BJ (cell line): ENCODE measurements at regions not wholly inside any gene's neighbourhood (a gene's known extent, or its start where the extent isn't known, plus 50 kb on each side); places are given as distances from the start of the nearest gene placed in this dataset.

ENCODE experiments used
- CTCF ChIA-PET: fragments of 350-600 bp; formaldehyde crosslinking; extraction: SDS; loops from one replicate; lab custom pipeline; 2021; ENCODE audit warnings: antibody characterized with exemption, inconsistent platforms; lab: Yijun Ruan, JAX
- POLR2A ChIA-PET: fragments of 300-600 bp; sonication (Branson Sonifier 250); formaldehyde crosslinking; extraction: SDS; loops from one replicate; lab custom pipeline; 2021; ENCODE audit warnings: antibody characterized with exemption; lab: Charles Lee
- DNase-seq: peaks from one replicate; pipeline ENCODE4 v3.0.0-alpha.2; 2011; ENCODE audit warnings: low read depth
- H3K27me3 ChIP-seq: 2 replicates; pipeline ENCODE4 v1.6.0; 2011; ENCODE audit warnings: low read length; ENCODE audit not compliant: control insufficient read depth, insufficient read depth
- H3K36me3 ChIP-seq: 2 replicates; pipeline ENCODE4 v1.5.1; 2011; ENCODE audit warnings: low read length; ENCODE audit not compliant: control insufficient read depth, insufficient read depth
- H3K4me3 ChIP-seq: 2 replicates; pipeline ENCODE4 v1.5.1; 2011; ENCODE audit warnings: low read depth, mild to moderate bottlenecking, control low read depth, low read length
- TF ChIP-seq, protein P1 (sequence below): IDR thresholded peaks from 2 replicates; pipeline ENCODE4 v1.5.1; 2011; ENCODE audit warnings: low read depth, mild to moderate bottlenecking, control low read depth, inconsistent platforms, low read length, moderate library complexity; ENCODE audit not compliant: insufficient read depth

DNA sequence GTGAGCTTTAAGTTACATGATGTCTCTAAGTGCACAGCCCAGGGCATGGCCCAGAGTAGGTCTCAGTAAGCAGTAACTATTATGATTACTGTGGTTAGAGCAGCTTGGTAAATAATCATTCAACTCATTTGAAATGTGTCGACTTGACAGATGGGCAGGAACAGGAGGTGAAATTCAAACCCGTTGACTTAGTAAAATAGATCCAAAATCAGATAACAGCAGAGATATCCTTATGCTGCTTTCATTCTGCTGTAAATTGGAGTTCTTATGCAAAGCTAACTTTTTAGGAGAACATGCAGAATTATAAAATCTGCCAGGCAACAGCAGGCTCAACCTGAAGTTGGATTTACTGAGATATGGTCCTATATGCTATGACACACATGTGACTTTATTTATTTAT, 118.7 kb upstream of the KLHL25 start:
- POLR2A ChIA-PET: no interaction called here
- no peaks in the 10 kb centered on the region for H3K36me3 ChIP-seq
- TF ChIP-seq, protein P1, sequence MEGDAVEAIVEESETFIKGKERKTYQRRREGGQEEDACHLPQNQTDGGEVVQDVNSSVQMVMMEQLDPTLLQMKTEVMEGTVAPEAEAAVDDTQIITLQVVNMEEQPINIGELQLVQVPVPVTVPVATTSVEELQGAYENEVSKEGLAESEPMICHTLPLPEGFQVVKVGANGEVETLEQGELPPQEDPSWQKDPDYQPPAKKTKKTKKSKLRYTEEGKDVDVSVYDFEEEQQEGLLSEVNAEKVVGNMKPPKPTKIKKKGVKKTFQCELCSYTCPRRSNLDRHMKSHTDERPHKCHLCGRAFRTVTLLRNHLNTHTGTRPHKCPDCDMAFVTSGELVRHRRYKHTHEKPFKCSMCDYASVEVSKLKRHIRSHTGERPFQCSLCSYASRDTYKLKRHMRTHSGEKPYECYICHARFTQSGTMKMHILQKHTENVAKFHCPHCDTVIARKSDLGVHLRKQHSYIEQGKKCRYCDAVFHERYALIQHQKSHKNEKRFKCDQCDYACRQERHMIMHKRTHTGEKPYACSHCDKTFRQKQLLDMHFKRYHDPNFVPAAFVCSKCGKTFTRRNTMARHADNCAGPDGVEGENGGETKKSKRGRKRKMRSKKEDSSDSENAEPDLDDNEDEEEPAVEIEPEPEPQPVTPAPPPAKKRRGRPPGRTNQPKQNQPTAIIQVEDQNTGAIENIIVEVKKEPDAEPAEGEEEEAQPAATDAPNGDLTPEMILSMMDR: no peak
- CTCF ChIA-PET: no interaction called here
- H3K27me3 ChIP-seq: no peaks in the 10 kb centered on the region
- H3K4me3 ChIP-seq: no peak overlapping the region
- no peak for DNase-seq

- Histone ChIP-seq H3K4me3 (no peak overlapping the region), H3K27me3 (no peaks in the 10 kb centered on the region), H3K36me3 (no peaks in the 10 kb centered on the region)
- no peak for DNase-seq
- CTCF ChIA-PET: no interaction called here
- POLR2A ChIA-PET: no interaction called here
- TF ChIP-seq, protein P1: no peak
Measured at GRCh38 chr15:85920956-85921355, 126.2 kb upstream of the KLHL25 start.

DNA sequence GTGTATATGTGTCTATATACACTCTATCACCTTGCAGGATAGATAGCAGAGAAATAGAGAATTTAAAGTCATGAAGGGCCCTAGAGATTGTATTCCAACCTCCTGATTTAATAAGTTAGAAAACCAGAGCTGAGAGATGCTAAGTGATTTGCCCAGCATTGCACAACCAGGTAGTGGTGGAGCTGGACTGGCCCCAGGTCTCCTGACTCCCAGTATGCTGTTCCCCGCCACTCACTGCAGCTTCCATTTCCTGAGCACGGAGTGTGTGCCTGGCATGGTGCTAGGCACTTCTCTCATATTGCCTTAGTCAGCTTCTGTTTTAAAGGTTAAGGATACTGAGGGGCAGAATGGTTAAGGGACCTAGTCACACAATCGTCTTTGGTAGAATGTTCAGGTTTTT, 129.4 kb upstream of the KLHL25 start:
- POLR2A ChIA-PET: no interaction called here
- no peaks in the 10 kb centered on the region for H3K36me3 ChIP-seq
- CTCF ChIA-PET: no interaction called here
- H3K27me3 ChIP-seq: no peaks in the 10 kb centered on the region
- DNase-seq: no peak
- H3K4me3 ChIP-seq: no peak overlapping the region
- TF ChIP-seq, protein P1: no peak

DNA sequence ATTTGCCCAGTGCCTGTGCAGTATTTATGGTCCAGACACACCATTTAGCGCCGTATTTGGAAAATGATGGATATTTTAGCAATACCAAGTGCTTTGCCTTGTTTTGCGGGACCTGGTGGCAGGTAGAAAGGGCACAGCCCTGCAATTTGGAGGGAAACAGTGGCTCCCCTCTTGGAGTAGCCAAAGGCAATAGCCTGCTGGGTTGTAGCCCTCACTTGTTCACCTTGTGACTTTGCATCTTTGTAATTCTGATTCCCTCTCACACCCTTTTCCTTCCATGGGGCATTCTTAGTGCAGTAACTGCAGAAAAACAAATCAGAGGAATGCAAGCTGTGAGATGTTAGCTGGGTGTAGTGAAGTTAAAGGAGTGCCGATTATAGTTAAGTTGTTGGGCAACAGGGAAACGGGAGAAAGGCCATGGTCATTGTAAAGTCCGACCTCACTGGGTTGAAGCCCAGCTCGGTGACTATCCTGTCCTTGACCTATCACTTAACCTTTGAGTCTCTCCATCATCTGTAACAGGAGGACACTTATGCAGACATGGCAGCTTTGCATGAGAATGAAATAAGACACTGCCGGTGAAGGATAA, 131.0 kb upstream of the KLHL25 start:
- no peaks in the 10 kb centered on the region for H3K36me3 ChIP-seq
- H3K27me3 ChIP-seq: no peaks in the 10 kb centered on the region
- no peak for DNase-seq
- CTCF ChIA-PET: no interaction called here
- POLR2A ChIA-PET: no interaction called here
- TF ChIP-seq, protein P1: no peak
- H3K4me3 ChIP-seq: no peak overlapping the region

- no peak for DNase-seq
- POLR2A ChIA-PET: no interaction called here
- Histone ChIP-seq H3K27me3 (no peaks in the 10 kb centered on the region), H3K4me3 (no peak overlapping the region), H3K36me3 (no peaks in the 10 kb centered on the region)
- TF ChIP-seq, protein P1: no peak
- CTCF ChIA-PET: no interaction called here
Measured at GRCh38 chr15:85926834-85927233, 132.1 kb upstream of the KLHL25 start.
